HEK293T (cell line): ENCODE measurements at regions not wholly inside any gene's neighbourhood (a gene's known extent, or its start where the extent isn't known, plus 50 kb on each side); places are given as distances from the start of the nearest gene placed in this dataset.

Experiments used
- CTCF ChIA-PET: fragments of 350-600 bp; formaldehyde crosslinking; extraction: SDS; loops from one replicate; lab custom pipeline; 2021; ENCODE audit warnings: antibody characterized with exemption, inconsistent platforms; lab: Yijun Ruan, JAX
- POLR2A ChIA-PET: fragments of 350-600 bp; formaldehyde crosslinking; extraction: SDS; loops from one replicate; lab custom pipeline; 2020; ENCODE audit warnings: antibody characterized with exemption, inconsistent platforms; lab: Yijun Ruan, JAX
- DNase-seq: peaks from one replicate; pipeline ENCODE4 v3.0.0; 2012; ENCODE audit warnings: mixed read lengths; ENCODE audit errors: extremely low spot score
- ARNT ChIP-seq: fragments of 450-650 bp; IDR thresholded peaks from 2 replicates; pipeline ENCODE4 v1.6.1; 2017; ENCODE audit warnings: mild to moderate bottlenecking
- BHLHE40 ChIP-seq: fragments of 450-650 bp; IDR thresholded peaks from 2 replicates; pipeline ENCODE4 v1.6.1; 2016; ENCODE audit warnings: mild to moderate bottlenecking, moderate library complexity, borderline replicate concordance
- CTBP1 ChIP-seq: fragments of 450-650 bp; IDR thresholded peaks from 2 replicates; pipeline ENCODE4 v1.6.1; 2016; ENCODE audit warnings: borderline replicate concordance
- ELF4 ChIP-seq: fragments of 450-650 bp; IDR thresholded peaks from 2 replicates; pipeline ENCODE4 v1.6.1; 2017; ENCODE audit warnings: antibody characterized with exemption
- FOXA1 ChIP-seq: fragments of 450-650 bp; IDR thresholded peaks from 2 replicates; pipeline ENCODE4 v1.6.1; 2016; ENCODE audit warnings: mild to moderate bottlenecking
- FOXK2 ChIP-seq: fragments of 450-650 bp; IDR thresholded peaks from 2 replicates; pipeline ENCODE4 v1.6.1; 2016; ENCODE audit warnings: mild to moderate bottlenecking
- FOXM1 ChIP-seq: fragments of 450-650 bp; IDR thresholded peaks from 2 replicates; pipeline ENCODE4 v1.6.1; 2017; ENCODE audit warnings: mild to moderate bottlenecking, borderline replicate concordance
- HDGF ChIP-seq: fragments of 450-650 bp; IDR thresholded peaks from 2 replicates; pipeline ENCODE4 v1.6.1; 2017; ENCODE audit warnings: antibody characterized with exemption, borderline replicate concordance
- L3MBTL2 ChIP-seq: fragments of 450-650 bp; conservative IDR thresholded peaks from 2 replicates; pipeline ENCODE4 v1.6.1; 2016; ENCODE audit warnings: mild to moderate bottlenecking
- LEF1 ChIP-seq: fragments of 450-650 bp; IDR thresholded peaks from 2 replicates; pipeline ENCODE4 v1.6.1; 2017; ENCODE audit warnings: mild to moderate bottlenecking, borderline replicate concordance
- NFRKB ChIP-seq: fragments of 450-650 bp; IDR thresholded peaks from 2 replicates; pipeline ENCODE4 v1.6.1; 2016; ENCODE audit warnings: mild to moderate bottlenecking, moderate library complexity
- SP1 ChIP-seq: fragments of 450-650 bp; IDR thresholded peaks from 2 replicates; pipeline ENCODE4 v1.6.1; 2017
- SUZ12 ChIP-seq: fragments of 450-650 bp; IDR thresholded peaks from 2 replicates; pipeline ENCODE4 v1.6.1; 2016; ENCODE audit warnings: mild to moderate bottlenecking
- TARDBP ChIP-seq: fragments of 450-650 bp; IDR thresholded peaks from 2 replicates; pipeline ENCODE4 v1.6.1; 2016
- ZNF384 ChIP-seq: fragments of 450-650 bp; IDR thresholded peaks from 2 replicates; pipeline ENCODE4 v1.6.1; 2016
- TF ChIP-seq, protein P1 (sequence below): fragments of 450-650 bp; IDR thresholded peaks from 2 replicates; pipeline ENCODE4 v1.6.1; 2016

DNA sequence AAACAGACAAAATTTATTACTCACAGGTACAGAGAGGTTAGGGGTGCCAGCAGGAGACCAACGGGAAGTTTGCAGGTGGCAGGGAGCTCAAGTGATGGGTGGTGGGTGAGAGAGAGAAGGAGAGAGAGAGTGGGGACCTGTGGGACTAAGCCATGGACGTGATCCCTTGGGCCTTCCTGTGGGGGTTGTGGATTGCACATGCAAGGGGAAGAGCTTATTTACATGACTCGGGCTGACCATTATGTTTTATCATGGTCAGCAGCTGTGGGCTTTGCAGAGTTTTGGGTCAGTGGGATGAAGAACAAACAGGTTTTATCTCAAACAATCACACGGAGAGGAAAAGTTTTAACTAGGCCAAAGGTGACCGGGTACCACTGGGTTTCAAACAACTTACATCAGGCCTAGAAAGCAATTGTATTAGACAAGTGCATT lies 156.2 kb upstream of the EXOC2 start:
- TF ChIP-seq SUZ12 (no peak), FOXK2 (no peak), L3MBTL2 (no peak), FOXM1 (no peak), TARDBP (no peak)
- CTCF ChIA-PET = no interaction called here
- DNase-seq = no peak
- POLR2A ChIA-PET = no interaction called here

DNA sequence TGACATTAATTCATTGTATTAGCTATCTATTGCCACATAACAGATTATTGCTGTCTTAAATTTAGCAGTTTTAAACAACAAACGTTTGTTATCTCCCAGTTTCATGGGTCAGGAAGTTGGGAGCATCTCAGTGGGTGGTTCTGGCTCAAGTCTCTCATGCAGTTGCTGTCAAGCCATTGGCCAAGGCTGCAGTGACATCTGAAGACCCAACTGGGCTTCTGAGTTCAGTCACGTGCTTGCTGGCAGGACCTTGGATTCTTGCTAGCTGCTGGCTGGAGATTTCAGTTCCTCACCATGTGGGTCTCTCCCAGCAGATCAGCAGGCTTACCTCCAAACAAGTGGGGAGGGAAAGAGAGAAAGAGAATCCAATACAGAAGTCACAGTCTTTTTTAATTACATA lies 152.6 kb upstream of the EXOC2 start:
- POLR2A ChIA-PET = no interaction called here
- DNase-seq = no peak
- CTCF ChIA-PET = no interaction called here
- TF ChIP-seq TARDBP (no peak), L3MBTL2 (no peak), HDGF (no peak), ZNF384 (no peak), FOXM1 (no peak), LEF1 (no peak), FOXK2 (no peak), SUZ12 (no peak), FOXA1 (no peak), NFRKB (no peak), CTBP1 (no peak), BHLHE40 (no peak), ARNT (no peak), ELF4 (no peak), SP1 (no peak)
- TF ChIP-seq, protein P1, sequence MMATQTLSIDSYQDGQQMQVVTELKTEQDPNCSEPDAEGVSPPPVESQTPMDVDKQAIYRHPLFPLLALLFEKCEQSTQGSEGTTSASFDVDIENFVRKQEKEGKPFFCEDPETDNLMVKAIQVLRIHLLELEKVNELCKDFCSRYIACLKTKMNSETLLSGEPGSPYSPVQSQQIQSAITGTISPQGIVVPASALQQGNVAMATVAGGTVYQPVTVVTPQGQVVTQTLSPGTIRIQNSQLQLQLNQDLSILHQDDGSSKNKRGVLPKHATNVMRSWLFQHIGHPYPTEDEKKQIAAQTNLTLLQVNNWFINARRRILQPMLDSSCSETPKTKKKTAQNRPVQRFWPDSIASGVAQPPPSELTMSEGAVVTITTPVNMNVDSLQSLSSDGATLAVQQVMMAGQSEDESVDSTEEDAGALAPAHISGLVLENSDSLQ = no peak

DNA sequence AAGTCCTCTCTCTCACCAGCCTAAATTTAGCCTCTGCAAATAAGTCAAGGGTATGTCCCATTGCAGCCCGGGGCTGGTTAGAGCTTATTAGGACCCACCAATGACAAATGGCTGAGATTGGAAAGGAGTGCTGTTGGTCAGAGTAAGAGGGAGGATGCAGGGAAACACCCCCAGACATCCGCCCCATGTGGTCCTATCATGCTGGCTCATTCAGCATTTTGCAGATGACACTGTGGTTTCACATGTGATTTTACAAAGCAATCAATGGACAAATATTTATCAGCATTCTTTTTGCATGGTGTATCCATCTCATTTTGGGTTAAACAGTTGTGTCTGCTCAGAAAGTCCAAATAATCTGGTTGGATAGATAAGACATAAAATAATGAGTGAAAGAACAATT lies 152.2 kb upstream of the EXOC2 start:
- TF ChIP-seq HDGF = no peak
- TF ChIP-seq SP1 = no peak
- TF ChIP-seq, protein P1 = no peak
- no peak for TF ChIP-seq CTBP1
- no peak for TF ChIP-seq LEF1
- no peak for TF ChIP-seq SUZ12
- no peak for TF ChIP-seq NFRKB
- TF ChIP-seq ARNT = no peak
- TF ChIP-seq TARDBP = no peak
- no peak for TF ChIP-seq FOXM1
- TF ChIP-seq L3MBTL2 = no peak
- TF ChIP-seq BHLHE40 = no peak
- TF ChIP-seq FOXA1 = no peak
- no peak for TF ChIP-seq FOXK2
- no peak for TF ChIP-seq ZNF384
- TF ChIP-seq ELF4 = no peak
- CTCF ChIA-PET = no interaction called here
- no peak for DNase-seq
- POLR2A ChIA-PET = no interaction called here

DNA sequence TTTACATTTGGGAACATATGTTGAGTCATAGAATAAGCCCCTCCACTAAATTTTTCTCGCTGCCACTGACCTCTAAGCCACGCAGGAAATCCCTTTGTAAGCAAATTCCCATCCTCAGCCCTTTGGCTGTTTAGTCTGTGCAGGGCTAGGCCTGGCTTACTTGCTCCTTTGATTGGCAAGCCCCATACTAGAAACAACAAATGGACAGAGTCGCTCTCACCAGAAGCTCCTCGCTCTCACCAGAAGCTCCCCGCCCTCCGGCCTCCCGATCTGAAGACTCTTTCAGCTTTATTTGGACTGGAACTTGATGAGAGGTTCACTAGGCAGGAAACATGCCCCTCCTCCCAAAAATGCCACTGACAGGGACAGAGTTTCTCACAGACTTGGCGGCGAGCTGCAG lies 149.2 kb upstream of the EXOC2 start:
- no peak for DNase-seq
- CTCF ChIA-PET = no interaction called here
- TF ChIP-seq SP1 = no peak
- TF ChIP-seq FOXA1 = no peak
- no peak for TF ChIP-seq BHLHE40
- TF ChIP-seq ARNT = no peak
- TF ChIP-seq, protein P1 = no peak
- POLR2A ChIA-PET = no interaction called here

DNA sequence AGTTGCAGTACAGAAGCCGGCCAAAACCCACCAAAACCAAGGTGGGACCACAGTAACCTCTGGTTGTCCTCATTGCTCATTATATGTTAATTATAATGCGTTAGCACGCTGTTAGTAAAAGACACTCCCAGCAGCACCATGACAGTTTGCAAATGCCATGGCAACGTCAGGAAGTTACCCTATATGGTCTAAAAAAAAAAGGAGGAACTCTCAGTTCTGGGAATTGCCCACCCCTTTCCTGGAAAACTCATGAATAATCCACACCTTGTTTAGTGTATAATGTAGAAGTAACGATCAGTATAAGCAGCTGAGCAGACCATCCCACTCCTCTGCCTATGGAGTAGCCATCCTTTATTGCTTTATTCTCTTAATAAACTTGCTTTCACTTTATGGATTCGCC lies 148.6 kb upstream of the EXOC2 start:
- CTCF ChIA-PET = no interaction called here
- POLR2A ChIA-PET = no interaction called here
- TF ChIP-seq, protein P1 = no peak
- TF ChIP-seq ZNF384 (no peak), HDGF (no peak), FOXK2 (no peak), FOXM1 (no peak), BHLHE40 (no peak), TARDBP (no peak), ARNT (no peak), ELF4 (no peak), SUZ12 (no peak), LEF1 (no peak), SP1 (no peak)

DNA sequence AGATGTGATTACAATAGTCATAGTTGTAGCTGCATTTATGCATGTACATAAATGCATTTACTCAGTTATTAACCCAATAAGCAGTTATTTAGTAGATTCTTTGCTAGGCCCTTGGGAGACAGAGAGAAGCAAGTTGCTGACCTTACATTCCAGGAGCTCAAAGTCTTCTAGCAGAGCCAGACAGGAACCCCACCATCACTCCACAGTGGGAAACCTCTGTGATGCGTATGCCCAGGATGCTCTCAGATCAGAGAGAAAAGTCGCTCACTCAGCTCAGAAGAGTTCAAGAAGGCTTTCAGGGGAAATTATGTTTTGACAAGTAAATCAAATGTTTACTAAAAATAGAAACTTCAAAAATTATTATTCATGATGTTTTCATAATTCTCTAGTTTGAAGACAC lies 146.3 kb upstream of the EXOC2 start:
- POLR2A ChIA-PET = no interaction called here
- DNase-seq = no peak
- TF ChIP-seq HDGF (no peak), NFRKB (no peak), SP1 (no peak), L3MBTL2 (no peak), FOXM1 (no peak), ARNT (no peak), ZNF384 (no peak), BHLHE40 (no peak), FOXA1 (no peak), LEF1 (no peak), TARDBP (no peak), SUZ12 (no peak), ELF4 (no peak), FOXK2 (no peak)
- TF ChIP-seq, protein P1 = no peak
- CTCF ChIA-PET = no interaction called here

More for the DNA sequence above, 148.6 kb upstream of the EXOC2 start:
- DNase-seq = no peak
